Lower leg skin (tissue), 4 donors: ENCODE measurements at regions not wholly inside any gene's neighbourhood (a gene's known extent, or its start where the extent isn't known, plus 50 kb on each side); places are given as distances from the start of the nearest gene placed in this dataset.

Experiments
- DNase-seq, 2 donors: peaks; one replicate each; pipeline ENCODE4 v3.0.0-alpha.2; 2019; ENCODE audit warnings: low spot score in 2 of 2
- H3K4me3 ChIP-seq: fragments of 200-600 bp; sonication (generic); 2 replicates; pipeline ENCODE4 v1.5.1; 2017; ENCODE audit warnings: mild to moderate bottlenecking, low read depth; ENCODE audit not compliant: poor library complexity, severe bottlenecking
- CTCF ChIP-seq, 3 donors: fragments of 450-650 bp; IDR thresholded peaks; one replicate each; pipeline ENCODE4 v1.5.1; 2016; ENCODE audit warnings: antibody characterized with exemption in 3 of 3, mild to moderate bottlenecking in 3 of 3, moderate library complexity in 2 of 3
- POLR2A ChIP-seq, 2 donors: fragments of 450-650 bp; IDR thresholded peaks; one replicate each; pipeline ENCODE4 v1.6.1; 2016 to 2017; ENCODE audit warnings: antibody characterized with exemption in 2 of 2, mild to moderate bottlenecking in 1 of 2, moderate library complexity in 1 of 2
- WGBS, 2 donors: methylation state at CpG; one replicate each; pipeline ENCODE4 v1.1.5; 2018; 5-methylcytosine and 5-hydroxymethylcytosine counted together
- intact Hi-C: fragments of 100-400 bp; cut with DNase I; formaldehyde crosslinking; loops from one replicate; pipeline ENCODE4 v1.15.0; 2023; ENCODE audit warnings: low total_unique reads

GRCh38 chr21:19899645-19900044 lies 1098.6 kb upstream of the NCAM2 start:
- TF ChIP-seq POLR2A (IDR thresholded peaks at IDR 0.05) = no peak
- no peak for TF ChIP-seq CTCF (IDR thresholded peaks at IDR 0.05)
- WGBS, 2 donors = 94 to 95% methylated on average over 11 of the region's 11 CpGs
- DNase-seq = no peak
- intact Hi-C loops = no loop called here
- no peak overlapping the region for H3K4me3 ChIP-seq

GRCh38 chr21:19900149-19900548 lies 1098.1 kb upstream of the NCAM2 start:
- no peak for DNase-seq
- no peak overlapping the region for H3K4me3 ChIP-seq
- 92 to 94% methylated on average over 10 of the region's 10 CpGs for WGBS, 2 donors
- TF ChIP-seq CTCF (IDR thresholded peaks at IDR 0.05) = no peak
- no peak for TF ChIP-seq POLR2A (IDR thresholded peaks at IDR 0.05)
- intact Hi-C loops = no loop called here

DNA sequence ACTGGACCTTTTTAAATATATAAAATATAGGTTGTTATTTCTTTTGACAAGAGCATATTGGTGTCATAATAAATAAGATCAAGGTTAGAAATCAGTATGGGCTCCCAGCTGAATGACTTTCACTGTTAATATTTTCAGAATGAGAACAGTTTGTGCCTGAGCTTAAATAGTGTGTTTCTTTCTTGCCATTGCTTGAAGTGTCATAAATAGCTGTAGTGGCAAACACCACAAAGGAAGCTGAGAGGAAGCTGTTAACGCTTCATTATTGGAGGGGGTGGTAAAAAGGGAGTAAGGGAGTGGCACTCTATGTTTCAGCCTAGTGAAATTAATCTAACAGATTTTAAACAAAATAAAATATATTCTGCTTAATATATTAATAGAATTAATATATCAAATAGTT lies 1089.8 kb upstream of the NCAM2 start:
- TF ChIP-seq CTCF (IDR thresholded peaks at IDR 0.05) (no peak), POLR2A (IDR thresholded peaks at IDR 0.05) (no peak)
- intact Hi-C loops = no loop called here
- H3K4me3 ChIP-seq = no peak overlapping the region
- DNase-seq = no peak
- WGBS, 2 donors = 21 to 31% methylated on average over 1 of the region's 1 CpG

- intact Hi-C loops = no loop called here
- WGBS, 2 donors = 73 to 80% methylated on average over 6 of the region's 6 CpGs
- H3K4me3 ChIP-seq = no peak overlapping the region
- TF ChIP-seq POLR2A (IDR thresholded peaks at IDR 0.05) = no peak
- TF ChIP-seq CTCF (IDR thresholded peaks at IDR 0.05) = no peak
- DNase-seq = no peak
These were observed 1084.2 kb upstream of the NCAM2 start for GRCh38 chr21:19914028-19914427.

- H3K4me3 ChIP-seq = no peak overlapping the region
- DNase-seq = no peak
- intact Hi-C loops = no loop called here
- TF ChIP-seq CTCF (IDR thresholded peaks at IDR 0.05) = no peak
- TF ChIP-seq POLR2A (IDR thresholded peaks at IDR 0.05) = no peak
These were observed 1077.0 kb upstream of the NCAM2 start for GRCh38 chr21:19921211-19921610.

DNA sequence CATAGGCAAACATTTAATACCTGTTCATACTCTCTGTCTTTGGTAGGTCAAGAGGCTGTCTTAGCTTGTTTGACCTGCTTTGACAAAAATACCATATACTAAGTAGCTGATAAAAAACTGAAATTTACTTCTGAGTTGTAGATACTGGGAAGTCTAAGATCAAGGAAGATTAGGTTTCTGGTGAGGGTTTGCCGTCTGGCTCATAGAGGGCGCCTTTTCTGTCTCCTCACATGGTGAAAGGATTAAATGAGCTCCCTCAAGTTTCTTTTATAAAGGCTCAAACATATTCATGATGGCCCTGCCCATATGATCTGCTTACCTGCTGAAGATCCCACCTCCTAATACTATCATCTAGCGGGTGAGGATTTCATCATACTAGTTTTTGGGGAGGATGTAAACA lies 1076.1 kb upstream of the NCAM2 start:
- intact Hi-C loops = no loop called here
- 84 to 97% methylated on average over 3 of the region's 3 CpGs for WGBS, 2 donors
- TF ChIP-seq CTCF (IDR thresholded peaks at IDR 0.05) = no peak
- no peak for TF ChIP-seq POLR2A (IDR thresholded peaks at IDR 0.05)
- H3K4me3 ChIP-seq = no peak overlapping the region
- DNase-seq = no peak
